ENCODE measurements at regions not wholly inside any gene's neighbourhood (a gene's known extent, or its start where the extent isn't known, plus 50 kb on each side); places are given as distances from the start of the nearest gene placed in this dataset.

DNA sequence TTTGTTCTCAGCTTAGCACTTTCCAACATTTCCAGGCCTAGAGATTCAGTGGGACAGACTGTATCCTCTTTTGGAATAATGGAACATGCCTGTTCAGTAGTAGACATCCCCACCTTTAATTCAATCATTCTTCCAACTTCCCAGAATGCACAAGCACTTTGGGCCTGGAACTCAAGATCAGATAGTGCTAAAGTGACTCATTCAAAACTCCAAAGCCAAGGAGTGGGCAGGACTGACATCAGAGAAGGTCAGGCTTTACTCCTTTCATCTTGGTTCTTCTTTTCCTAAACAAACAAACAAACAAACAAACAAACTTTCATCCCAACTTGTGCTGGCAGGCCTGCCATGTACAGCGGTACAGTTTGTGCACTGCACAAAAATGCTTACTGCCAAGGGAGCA, 172.0 kb downstream of the AXIN2 start:
- H3K36me3 ChIP-seq = no peaks in the 10 kb centered on the region
- intact Hi-C loops (cut with DNase I) = no loop called here
- H3K27me3 ChIP-seq = no peaks in the 10 kb centered on the region
- H3K27ac ChIP-seq = no peak overlapping the region
- no peak overlapping the region for H3K4me3 ChIP-seq
- DNase-seq (ENCODE audit: extremely low spot score in 2 of 2) = no peak
- peaks cover 11% of the 10 kb centered on the region for H3K4me1 ChIP-seq
- TF ChIP-seq CTCF (IDR thresholded peaks at IDR 0.05) = no peak
- no peak for TF ChIP-seq POLR2A (IDR thresholded peaks at IDR 0.05)
- TF ChIP-seq POLR2AphosphoS5 (IDR thresholded peaks at IDR 0.05; ENCODE audit: insufficient read depth in 1 of 2, low read depth in 1 of 2) = no peak
- H3K9me3 ChIP-seq = no peaks in the 10 kb centered on the region

GRCh38 chr17:65388911-65389310, 172.5 kb downstream of the AXIN2 start:
- no peak for TF ChIP-seq CTCF (IDR thresholded peaks at IDR 0.05)
- TF ChIP-seq POLR2AphosphoS5 (IDR thresholded peaks at IDR 0.05; ENCODE audit: insufficient read depth in 1 of 2, low read depth in 1 of 2) = peak in 1 of 2 donors; percentile 26
- Histone ChIP-seq H3K9me3 (no peaks in the 10 kb centered on the region), H3K4me1 (peaks cover 11% of the 10 kb centered on the region), H3K27me3 (no peaks in the 10 kb centered on the region), H3K36me3 (no peaks in the 10 kb centered on the region), H3K4me3 (no peak overlapping the region), H3K27ac (no peak overlapping the region)
- no peak for DNase-seq (ENCODE audit: extremely low spot score in 2 of 2)
- intact Hi-C loops (cut with DNase I) = no loop called here

- Histone ChIP-seq H3K27ac (no peak overlapping the region), H3K4me1 (peaks cover 11% of the 10 kb centered on the region), H3K27me3 (no peaks in the 10 kb centered on the region), H3K4me3 (no peak overlapping the region), H3K9me3 (no peaks in the 10 kb centered on the region), H3K36me3 (no peaks in the 10 kb centered on the region)
- no peak for DNase-seq (ENCODE audit: extremely low spot score in 2 of 2)
- intact Hi-C loops (cut with DNase I) = no loop called here
- TF ChIP-seq POLR2A (IDR thresholded peaks at IDR 0.05) (no peak), CTCF (IDR thresholded peaks at IDR 0.05) (no peak), POLR2AphosphoS5 (IDR thresholded peaks at IDR 0.05; ENCODE audit: insufficient read depth in 1 of 2, low read depth in 1 of 2) (no peak)
Observed at GRCh38 chr17:65387322-65387721, 174.1 kb downstream of the AXIN2 start.

GRCh38 chr17:65385726-65386125, 175.7 kb downstream of the AXIN2 start:
- H3K9me3 ChIP-seq = no peaks in the 10 kb centered on the region
- no peak overlapping the region for H3K4me3 ChIP-seq
- no peaks in the 10 kb centered on the region for H3K36me3 ChIP-seq
- intact Hi-C loops (cut with DNase I) = no loop called here
- peaks cover 11% of the 10 kb centered on the region for H3K4me1 ChIP-seq
- TF ChIP-seq CTCF (IDR thresholded peaks at IDR 0.05) = no peak
- TF ChIP-seq POLR2A (IDR thresholded peaks at IDR 0.05) = no peak
- TF ChIP-seq POLR2AphosphoS5 (IDR thresholded peaks at IDR 0.05; ENCODE audit: insufficient read depth in 1 of 2, low read depth in 1 of 2) = no peak
- no peak overlapping the region for H3K27ac ChIP-seq
- no peaks in the 10 kb centered on the region for H3K27me3 ChIP-seq
- no peak for DNase-seq (ENCODE audit: extremely low spot score in 2 of 2)

DNA sequence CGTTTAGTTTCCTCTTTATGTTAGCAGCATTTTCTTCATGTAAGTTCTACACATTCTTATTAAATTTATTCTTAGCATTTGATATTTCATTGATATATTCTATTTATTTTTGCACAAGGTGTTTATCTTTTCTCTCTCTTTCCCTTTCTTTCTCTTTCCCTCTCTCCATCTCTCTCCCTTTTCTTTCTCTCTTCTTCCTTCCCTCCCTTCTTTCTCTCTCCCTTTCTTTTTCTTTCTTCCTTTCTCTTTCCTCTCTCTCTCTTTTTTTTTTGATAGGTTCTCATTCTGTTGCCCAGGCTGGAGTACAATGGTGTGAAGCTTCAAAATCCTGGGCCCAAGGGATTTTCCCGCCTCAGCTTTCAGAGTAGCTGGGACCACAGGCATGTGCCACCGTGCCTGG, 176.4 kb downstream of the AXIN2 start:
- Histone ChIP-seq H3K4me1 (peaks cover 8% of the 10 kb centered on the region), H3K27me3 (no peaks in the 10 kb centered on the region), H3K4me3 (no peak overlapping the region), H3K27ac (no peak overlapping the region), H3K36me3 (no peaks in the 10 kb centered on the region), H3K9me3 (no peaks in the 10 kb centered on the region)
- no peak for TF ChIP-seq POLR2A (IDR thresholded peaks at IDR 0.05)
- no peak for TF ChIP-seq CTCF (IDR thresholded peaks at IDR 0.05)
- no peak for TF ChIP-seq POLR2AphosphoS5 (IDR thresholded peaks at IDR 0.05; ENCODE audit: insufficient read depth in 1 of 2, low read depth in 1 of 2)
- no peak for DNase-seq (ENCODE audit: extremely low spot score in 2 of 2)
- intact Hi-C loops (cut with DNase I) = no loop called here

Measured in vagina (tissue), 2 donors.